GM11168 (cell line): ENCODE measurements at regions not wholly inside any gene's neighbourhood (a gene's known extent, or its start where the extent isn't known, plus 50 kb on each side); places are given as distances from the start of the nearest gene placed in this dataset.

Experiments
- in situ Hi-C: fragments of 300-500 bp; cut with MboI; formaldehyde crosslinking; loops from one replicate; pipeline ENCODE4 v1.12.0; 2022; ENCODE audit warnings: low sequenced_read_pairs; ENCODE audit not compliant: unreplicated experiment

DNA sequence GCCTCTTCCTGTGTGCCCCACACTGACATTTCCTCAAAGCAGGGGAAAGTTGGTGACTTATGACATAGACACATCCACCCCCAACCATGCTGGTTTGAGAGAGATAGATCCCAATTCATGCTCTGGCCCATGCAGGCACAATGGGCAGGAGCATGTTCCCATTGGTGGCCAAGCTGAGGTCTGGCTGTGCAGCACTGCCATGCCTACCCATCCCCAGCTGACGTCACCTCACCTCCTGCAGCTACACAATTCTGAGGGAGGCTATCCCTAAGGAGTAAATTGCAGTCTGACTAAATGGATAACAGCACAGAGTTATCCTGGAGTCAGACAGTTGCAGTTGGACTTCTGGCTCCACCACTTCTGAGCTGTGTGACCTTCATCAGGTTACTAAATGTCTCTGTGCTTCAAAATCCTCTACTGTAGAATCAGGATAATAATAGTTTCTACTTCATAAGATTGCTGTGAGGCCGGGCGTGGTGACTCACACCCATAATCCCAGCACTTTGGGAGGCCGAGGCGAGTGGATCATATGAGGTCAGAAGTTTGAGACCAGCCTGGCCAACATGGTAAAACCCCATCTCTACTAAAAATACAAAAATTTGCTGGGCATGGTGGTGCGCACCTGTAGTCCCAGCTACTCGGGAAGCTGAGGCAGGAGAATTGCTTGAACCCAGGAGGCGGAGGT, 323.9 kb downstream of the BCL11B start:
- in situ Hi-C loops = no loop called here

DNA sequence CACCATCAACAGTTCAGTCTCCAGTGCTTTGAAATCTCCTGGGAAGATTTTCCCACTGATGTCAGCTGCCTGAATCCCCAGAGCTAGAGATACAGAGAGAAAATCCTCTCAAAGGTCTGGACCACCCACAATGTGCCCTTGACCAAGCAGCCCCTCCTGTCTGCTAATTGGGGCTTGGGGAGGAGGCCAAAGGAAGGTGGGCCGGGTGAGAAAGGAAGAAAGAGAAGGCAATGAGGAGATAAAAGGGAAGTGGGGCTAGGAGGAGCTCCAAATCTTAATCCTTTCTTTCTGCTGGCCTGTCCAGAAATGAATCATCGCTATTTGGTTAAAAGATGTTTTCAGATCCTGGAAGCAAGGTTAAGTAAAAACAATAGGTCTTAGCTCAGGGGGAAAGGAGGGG, 322.9 kb downstream of the BCL11B start:
- in situ Hi-C loops = no loop called here

DNA sequence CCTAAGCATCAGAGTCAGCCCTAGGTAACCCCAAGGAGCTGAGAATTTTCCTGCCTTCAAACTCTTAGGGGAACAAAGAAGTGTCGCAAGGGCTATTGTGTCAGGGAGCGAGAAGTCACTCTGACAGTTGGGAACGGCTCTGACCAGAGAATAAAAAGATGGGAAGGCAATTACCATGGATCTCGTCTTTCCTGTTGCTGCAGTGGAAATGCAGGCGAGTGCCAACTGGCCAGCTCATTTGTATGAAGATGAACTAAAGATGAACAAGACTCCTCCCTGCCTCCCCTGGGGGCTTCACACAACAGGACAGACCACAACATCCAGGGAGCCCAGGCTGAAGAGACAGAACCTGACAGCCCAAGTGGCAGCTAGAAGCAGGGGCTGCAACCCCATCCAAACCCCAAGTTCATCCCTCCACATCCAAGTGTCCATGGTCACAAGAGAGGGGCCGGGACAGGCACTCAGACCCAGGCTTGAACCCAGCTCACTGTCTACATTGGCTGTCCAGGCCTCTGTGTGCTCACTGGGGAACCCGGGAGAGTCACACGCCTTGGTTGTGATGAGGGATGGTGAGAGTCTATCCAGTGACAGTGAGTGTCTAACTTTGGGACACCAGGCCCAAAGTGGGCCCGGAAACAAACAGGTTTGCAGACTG, 322.4 kb downstream of the BCL11B start:
- in situ Hi-C loops = no loop called here

DNA sequence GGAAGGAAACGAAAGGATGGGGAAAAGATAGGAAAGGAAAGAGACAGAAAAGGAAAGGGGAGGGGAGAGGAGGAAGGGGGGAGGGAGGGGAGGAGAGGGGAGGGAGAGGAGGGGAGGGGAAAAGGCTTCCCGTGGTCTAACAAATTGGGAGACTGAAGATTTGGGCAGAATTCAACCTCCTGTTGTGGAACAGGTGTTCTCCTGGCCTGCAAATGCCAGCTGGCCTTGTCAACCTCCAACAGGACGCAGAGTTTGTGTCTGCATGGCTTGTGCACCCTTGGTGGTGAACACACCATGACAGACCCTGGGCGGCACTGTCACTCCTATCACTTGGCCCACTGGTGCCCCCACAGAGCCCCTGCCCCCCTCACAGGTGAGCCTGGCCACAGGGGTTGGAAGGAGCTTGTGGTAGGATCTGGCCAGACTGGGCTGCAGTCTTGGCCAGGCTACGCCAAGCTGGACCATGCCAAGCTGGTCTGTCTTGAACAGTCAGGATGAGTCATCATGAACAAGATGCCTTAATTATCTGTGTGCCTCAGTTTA, 321.6 kb downstream of the BCL11B start:
- in situ Hi-C loops = no loop called here

DNA sequence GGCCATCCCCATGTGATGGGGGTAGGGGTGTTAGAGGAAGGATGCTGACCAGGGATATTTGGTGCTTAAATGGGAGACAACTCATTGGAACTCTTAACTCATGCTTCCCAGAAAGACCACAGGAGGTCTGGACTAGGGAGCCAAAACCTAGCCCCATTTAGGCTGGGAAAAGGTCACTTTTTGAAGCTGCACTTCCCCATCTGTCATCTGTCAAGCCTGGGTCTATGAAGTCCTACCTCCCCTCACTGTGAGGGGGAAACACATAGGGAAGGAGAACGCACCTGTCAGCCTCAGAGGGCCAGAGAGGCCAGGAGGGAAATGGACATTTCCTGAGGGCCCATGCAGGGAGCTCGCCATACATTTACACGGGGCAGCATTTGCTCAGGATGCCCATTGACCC, 321.0 kb downstream of the BCL11B start:
- in situ Hi-C loops = no loop called here

DNA sequence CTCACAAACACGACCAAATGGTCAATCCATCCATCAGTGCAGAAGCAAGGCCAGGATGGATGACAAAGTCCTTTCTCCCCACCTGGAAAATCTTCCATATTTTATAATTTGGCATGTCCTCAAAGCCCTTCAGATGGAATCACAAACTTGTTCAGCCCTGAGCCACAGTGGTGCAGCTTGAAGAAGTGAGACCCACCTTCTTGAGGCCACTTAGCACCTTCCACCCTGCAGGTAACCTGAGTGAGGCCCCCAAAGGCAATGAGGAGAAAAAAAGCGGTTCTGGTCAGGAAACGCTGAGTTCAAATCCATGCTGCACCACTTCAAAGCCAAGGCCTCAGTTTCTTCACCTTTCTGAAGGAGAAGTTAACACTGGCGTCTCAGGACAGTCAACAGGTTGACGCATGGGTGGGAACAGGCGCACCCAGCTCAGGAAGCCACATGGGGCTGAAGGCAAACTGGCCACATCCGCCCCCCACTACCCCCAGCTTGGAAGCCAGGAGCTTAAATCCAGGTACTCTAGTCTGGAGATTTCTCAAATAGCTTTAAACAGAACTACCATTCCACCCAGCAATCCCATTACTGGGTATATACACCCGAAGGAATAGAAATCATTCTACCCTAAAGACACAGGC, 320.4 kb downstream of the BCL11B start:
- in situ Hi-C loops = no loop called here

DNA sequence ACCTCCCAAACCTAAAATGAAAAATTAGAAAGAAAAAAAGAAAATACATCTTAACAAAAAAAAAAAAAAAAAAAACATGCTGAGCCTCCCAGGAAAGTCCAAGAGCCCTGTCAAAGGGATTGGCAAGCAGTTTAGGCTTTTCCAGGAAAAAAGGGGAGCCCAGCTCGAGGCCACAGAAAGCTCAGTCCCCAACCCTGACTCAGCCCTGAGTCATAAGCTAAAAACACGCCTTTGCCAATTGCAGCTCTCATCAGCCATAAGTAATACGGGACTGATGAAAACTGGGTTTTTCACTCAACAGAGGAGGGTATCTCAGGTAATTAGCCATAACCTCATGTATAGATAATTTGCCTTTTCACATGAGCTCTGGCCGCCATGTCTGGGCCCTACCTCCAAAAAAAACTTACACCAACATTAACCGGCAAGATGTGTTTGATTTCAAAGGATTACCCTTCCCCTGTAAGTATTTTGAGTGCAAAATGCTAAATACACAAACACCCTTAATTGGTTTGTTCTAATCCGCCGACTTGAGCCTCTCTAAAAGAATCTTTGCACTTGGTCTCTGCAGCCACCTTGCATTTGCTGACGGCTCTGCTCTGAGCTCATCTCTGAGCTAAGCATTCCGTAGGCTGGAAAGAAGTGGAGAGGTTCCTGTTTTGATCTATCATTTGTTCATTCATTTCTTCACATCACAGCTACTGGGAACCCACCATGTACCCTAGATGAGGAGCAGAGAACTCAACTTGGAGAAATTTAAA, 319.2 kb downstream of the BCL11B start:
- in situ Hi-C loops = no loop called here

DNA sequence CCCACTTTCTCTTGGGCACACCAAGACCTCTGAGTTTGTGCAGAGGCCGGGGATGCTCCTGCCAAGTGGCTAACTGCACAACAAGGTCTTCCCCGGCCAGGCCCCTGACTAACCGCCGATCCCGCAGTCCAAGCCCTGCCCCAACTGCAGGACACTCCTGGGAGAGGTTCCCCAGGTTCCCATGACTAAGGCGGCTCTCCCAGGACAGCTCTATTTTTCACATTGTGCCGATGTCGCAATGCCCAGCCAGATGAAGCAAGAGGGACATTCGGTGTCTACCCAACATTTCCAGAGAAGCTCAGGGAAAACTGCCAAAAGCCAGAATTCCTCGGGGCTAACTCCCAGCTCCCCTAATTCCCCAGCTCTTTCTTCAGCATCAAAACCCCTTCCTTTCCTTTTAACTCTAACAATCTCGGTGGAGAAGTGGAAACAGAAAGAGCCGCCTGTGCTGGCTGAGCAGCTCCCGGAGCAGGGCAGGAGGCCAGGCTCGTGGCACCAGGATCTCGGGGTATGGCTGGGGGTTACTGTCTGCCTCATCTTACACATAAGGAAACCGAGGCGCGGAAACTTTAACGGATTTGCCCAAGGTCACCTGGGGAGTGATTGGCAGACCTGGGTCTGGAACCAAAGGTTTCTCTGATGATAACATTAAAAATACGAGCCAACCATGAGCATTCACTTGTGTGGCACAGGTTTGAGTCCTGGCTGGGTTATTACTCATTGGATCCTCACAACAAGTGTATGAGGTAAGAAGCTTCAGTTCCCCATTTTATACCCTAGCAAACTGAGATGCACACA, 318.2 kb downstream of the BCL11B start:
- in situ Hi-C loops = no loop called here

DNA sequence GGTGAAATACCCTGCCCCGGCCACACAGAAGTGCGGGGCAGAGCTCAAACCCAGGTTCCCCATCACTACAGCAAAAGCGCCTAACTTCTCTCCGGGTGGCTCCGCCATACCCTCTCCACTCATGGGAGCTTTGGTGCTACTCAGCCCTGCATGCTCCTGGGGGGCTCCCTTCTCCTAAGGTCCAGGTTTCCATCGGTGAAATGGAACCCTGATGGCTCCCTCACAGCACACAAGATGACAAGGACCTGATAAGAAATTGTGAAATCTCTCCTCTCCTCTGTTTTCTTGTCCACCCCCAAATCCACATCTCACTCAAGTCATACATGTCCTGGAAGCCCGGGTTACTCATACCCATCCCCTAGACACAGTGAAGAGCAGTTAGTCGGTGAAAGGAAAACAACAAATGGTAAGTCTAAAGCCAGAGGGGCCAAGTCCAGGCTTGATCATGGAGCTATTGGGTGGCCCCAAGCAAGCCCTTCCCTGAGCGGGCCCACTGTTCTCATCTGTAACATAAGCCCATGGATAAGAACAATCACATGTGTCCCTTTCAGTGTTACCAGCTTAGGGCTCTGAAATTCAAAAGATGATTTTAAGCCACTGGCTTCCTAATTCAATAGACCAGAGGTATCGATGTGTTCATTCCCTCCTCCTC, 317.5 kb downstream of the BCL11B start:
- in situ Hi-C loops = no loop called here

DNA sequence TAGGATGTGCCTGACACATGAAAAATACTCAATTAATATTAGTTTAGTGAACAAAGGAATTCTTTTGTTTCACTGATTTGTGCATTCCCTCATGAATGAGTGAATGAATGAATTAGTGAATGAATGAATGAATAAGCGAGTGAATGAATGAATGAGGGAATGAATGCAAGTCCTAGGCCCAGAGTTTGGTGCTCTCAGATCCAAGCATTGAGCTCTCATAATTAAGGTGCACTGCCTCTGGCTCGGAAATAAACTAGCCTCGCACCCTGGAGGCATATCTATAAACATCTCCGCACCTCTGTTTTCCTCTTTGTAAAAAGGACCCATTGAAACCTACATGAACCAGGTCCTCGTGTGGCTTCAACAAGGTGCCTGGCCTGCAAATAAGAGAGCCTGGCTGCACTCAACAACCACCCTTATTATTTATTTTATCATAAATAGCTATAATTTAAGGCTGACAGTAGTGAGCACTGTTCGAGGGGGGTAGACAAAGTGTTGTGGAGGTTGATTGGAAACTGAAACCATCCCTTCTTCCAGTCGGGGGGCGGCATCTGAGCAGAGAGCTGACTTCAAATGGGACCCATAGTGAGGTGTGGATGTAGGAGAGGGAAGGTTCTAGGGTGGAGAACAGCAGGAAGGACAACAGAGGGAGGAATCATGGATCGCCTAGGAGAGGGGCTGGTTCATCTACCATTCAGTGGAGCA, 316.8 kb downstream of the BCL11B start:
- in situ Hi-C loops = no loop called here

DNA sequence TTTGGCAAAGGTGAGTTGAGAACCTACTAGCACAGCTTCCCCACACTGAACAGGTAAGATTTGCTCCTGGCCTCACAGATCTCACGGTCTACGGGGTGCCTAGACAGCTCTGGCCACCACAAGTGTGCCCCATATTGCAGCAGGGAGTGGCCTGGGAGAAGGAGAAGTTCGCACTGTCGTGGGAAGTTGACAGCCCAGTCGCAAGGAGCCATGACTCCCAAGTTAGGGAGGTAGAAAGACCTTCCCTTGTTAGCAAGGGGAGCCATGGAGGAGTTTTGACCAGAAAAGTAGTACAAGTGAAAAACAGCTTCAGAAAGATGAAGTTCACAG, 316.3 kb downstream of the BCL11B start:
- in situ Hi-C loops = no loop called here

DNA sequence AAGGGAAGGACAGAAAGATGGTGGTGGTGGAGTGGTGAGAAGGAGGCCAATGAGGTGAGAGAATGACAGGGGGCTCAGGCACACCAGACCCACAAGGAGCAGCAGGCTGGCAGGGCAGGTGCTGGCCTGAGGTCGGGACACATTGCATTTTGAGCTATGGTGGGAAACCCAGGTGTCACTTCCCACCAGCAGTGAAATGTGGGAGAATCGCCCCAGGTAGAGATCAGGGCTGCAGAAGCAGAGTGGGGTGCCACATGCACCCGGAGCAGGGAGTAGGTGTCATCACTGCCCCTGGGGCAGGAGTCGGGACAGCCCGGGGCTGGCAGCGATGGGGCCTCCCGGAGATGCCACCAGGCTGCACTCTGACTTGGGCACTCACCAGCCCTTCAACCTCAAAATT, 315.8 kb downstream of the BCL11B start:
- in situ Hi-C loops = no loop called here

DNA sequence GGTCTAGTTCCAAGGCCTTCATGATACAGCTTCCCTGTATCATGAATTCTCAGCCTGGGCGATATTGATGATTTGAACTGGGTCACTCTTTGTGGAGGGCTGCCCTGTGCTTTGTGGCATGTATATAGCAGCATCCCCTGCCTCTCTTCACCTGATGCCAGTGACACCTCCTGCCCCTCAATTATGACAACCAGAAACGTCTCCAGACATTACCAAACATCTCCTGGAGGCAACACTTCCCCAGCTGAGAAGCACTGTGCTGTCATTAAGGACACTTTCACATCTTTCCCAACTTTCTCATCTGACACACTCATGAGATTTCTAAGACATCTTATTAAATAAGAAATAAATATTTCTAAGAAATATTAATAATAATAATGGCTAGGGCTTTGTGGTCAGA, 315.3 kb downstream of the BCL11B start:
- in situ Hi-C loops = no loop called here

DNA sequence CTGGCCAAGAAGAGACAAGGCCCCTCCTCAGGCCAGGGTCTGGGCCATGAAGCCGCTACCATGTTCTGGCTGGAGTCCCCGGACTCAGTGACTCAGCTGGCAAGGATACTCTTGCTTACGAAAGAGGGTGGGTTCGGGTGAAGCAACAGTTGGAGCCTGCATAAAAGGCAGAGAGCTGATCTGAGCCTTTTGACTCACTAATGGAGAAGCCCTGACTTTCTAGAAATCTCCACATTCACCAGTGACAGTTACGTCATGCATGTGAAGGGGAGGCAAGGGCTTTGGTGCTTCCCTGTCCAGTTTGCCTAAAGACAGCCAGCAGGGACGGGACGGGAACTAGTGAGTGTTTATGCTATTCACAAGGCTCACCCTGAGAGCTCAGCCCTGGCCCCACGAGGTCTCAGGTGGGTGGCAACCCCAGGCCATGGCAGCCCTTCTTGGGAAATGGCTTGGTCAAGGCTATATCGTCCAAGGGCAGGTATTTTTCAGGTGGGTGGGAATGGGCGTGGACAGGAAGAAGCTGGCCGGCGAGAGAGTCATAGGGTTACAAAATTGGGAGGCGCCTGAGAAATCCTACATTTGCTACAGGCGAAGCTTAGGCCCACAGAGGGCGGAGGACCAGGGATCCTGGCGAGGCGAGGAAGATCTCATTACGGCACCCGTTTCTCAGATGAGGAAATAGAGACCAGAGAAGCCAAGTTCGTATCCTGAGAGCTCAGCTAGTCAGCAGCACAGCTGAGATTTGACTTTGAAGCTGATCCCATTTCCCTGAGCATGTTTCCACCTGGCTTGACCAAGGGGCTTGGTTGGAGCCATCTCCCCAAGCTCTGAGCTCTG, 314.6 kb downstream of the BCL11B start:
- in situ Hi-C loops = no loop called here

DNA sequence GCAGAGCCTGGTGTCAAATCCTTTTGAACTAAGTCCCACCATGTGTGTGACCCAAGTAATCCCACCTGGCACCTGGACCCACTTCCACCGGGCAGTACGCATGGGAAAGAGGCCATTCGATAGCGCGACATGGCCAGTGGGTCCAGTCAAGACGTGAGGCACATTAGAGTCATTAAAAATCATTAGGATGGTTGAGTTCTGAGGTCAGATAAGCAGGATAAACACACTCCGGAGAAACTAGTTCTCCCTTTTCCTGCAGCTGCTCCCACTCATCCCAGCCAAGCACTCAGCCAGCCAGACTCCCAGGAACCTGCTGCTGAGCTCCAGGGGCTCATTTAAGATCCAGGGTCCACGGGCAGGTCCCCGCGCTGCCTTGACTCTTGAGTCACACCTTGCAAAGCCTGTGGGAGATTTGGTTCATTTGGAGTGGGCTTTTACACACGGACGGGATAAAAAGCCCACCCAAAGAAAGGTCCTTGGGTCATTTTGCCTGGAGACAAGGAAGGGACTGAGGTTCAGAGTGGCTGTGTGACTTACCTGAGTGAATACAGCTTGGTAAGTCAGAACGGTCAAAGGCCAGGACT, 313.9 kb downstream of the BCL11B start:
- in situ Hi-C loops = no loop called here

DNA sequence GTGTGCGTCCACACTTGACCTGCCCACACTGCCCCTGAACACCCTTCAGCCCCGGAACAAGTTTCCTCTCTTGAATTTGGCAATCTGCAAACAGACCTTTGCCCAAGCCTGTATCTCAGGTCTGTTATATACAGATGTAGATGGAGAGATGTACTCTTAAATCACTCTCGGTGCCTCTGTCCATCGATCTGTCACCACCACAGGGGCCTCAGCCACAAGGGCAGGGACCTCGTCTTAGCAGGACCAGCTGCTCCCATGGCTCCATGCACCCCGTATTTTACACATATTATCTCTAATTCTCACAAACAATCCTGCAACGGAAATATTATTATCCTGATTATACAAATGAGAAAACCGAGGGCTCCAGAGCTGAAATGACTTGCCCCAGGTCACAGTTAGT, 313.4 kb downstream of the BCL11B start:
- in situ Hi-C loops = no loop called here

DNA sequence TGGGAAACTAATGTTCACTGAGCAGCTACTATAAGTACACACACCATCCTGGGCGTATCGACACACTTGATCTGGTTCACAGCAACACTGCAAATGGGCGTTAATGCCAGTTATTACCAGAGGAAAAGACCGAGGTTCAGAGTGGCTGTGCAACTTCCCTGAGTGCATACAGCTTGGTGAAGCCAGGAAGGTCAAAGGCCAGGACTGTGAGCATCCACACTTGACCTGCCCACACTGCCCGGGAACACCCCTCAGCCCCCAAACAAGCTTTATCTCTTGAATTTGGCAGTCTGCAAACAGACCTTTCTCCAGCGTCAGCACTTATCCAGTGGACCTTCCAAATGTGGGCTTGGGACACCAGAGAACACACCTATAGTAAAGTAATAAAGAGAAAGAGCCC, 312.6 kb downstream of the BCL11B start:
- in situ Hi-C loops = no loop called here
